ENCODE measurements at regions not wholly inside any gene's neighbourhood (a gene's known extent, or its start where the extent isn't known, plus 50 kb on each side); places are given as distances from the start of the nearest gene placed in this dataset.

- H4K5ac ChIP-seq (ENCODE audit: insufficient read length, low read depth, low read length), result no peak overlapping the region
- no peaks in the 10 kb centered on the region for H3K79me2 ChIP-seq (ENCODE audit: control insufficient read depth in 1 of 2, insufficient read depth in 2 of 2, low read length in 2 of 2)
- no peak overlapping the region for H2BK120ac ChIP-seq (replicated peaks; ENCODE audit: low read depth, low read length)
- no peak overlapping the region for H3K4me2 ChIP-seq (ENCODE audit: insufficient read depth in 1 of 2, low read depth in 2 of 2, low read length in 2 of 2)
- no peak overlapping the region for H3K4ac ChIP-seq (replicated peaks; ENCODE audit: insufficient read length, low read depth, low read length)
- DNase-seq (ENCODE audit: low read depth in 1 of 2, low spot score in 2 of 2) (peak in 1 of 2 experiments; percentile 61), FAIRE-seq (no peak)
- peaks cover 0 to 6% of the 10 kb centered on the region in 2 experiments; a peak in 2 of 4 replicates for H3K9me3 ChIP-seq (ENCODE audit: insufficient read depth in 2 of 2, low read depth in 1 of 2, low read length in 1 of 2)
- TF ChIP-seq SP1 (IDR thresholded peaks at IDR 0.05; ENCODE audit: low read depth, low read length), result peak; percentile 47; the same call in 1 of the 2 replicates
- TF ChIP-seq RBBP5 (IDR thresholded peaks at IDR 0.05; ENCODE audit: borderline replicate concordance, low read depth, low read length), result peak; percentile 57; the same call in 1 of the 2 replicates
- no peak for TF ChIP-seq KDM1A (IDR thresholded peaks at IDR 0.05; ENCODE audit: borderline replicate concordance, low read length)
- no peak for TF ChIP-seq TAF1 (IDR thresholded peaks at IDR 0.05; ENCODE audit: low read depth, low read length)
- no peak for TF ChIP-seq ZNF274 (IDR thresholded peaks at IDR 0.05; ENCODE audit: borderline replicate concordance, extremely low read depth, low read length)
- TF ChIP-seq ASH2L (IDR thresholded peaks at IDR 0.05; ENCODE audit: low read length), result peak; percentile 51
- 0 out of 2 replicates have a peak, but pooled peaks have one; percentile 49 for TF ChIP-seq RXRA (IDR thresholded peaks at IDR 0.05; ENCODE audit: insufficient read depth, low read depth, low read length)
- peak; percentile 65; the same call in 1 of the 2 replicates for TF ChIP-seq YY1 (IDR thresholded peaks at IDR 0.05; ENCODE audit: low read depth, low read length)
- no peak overlapping the region for H3K23ac ChIP-seq (ENCODE audit: insufficient read length)
- H2BK20ac ChIP-seq (ENCODE audit: low read length), result no peak overlapping the region
- no peak overlapping the region for H3K56ac ChIP-seq (replicated peaks; ENCODE audit: insufficient read length, low read depth, low read length)
- no peak overlapping the region for H2BK15ac ChIP-seq (ENCODE audit: low read length)
- WGBS, 2 experiments (ENCODE audit: extremely low coverage in 1 of 2, insufficient coverage in 1 of 2, insufficient read length in 1 of 2, insufficient replicate concordance in 2 of 2, low coverage in 1 of 2, low lambda C conversion rate in 2 of 2, missing lambda C conversion rate in 1 of 2), result 74% methylated on average over 11 of the region's 11 CpGs; no CpG with 5 or more reads in 1 of the 2 experiments
- no peak overlapping the region for H2BK5ac ChIP-seq (ENCODE audit: low read depth, low read length)
- no peak overlapping the region for H3K14ac ChIP-seq (ENCODE audit: insufficient read length)
- H3K18ac ChIP-seq (ENCODE audit: extremely low read depth, low read length), result no peak overlapping the region
- CTCF ChIA-PET (ENCODE audit: partially characterized antibody), result no interaction called here
- 0 out of 2 replicates have a peak overlapping the region, but pooled peaks have one; percentile 57 for H4K8ac ChIP-seq (ENCODE audit: extremely low read depth, insufficient read depth, low read length)
- no peaks in the 10 kb centered on the region for H4K20me1 ChIP-seq (replicated peaks in 1 of 2; ENCODE audit: control insufficient read depth in 1 of 2, insufficient read depth in 2 of 2, low read length in 2 of 2)
- no peak overlapping the region for H3K4me3 ChIP-seq (ENCODE audit: extremely low read depth in 1 of 4, insufficient read depth in 2 of 4, low read depth in 3 of 4, low read length in 4 of 4)
- POLR2A ChIA-PET (ENCODE audit: partially characterized antibody), result no interaction called here
- H3K79me1 ChIP-seq (ENCODE audit: low read depth, low read length), result no peaks in the 10 kb centered on the region
- H4K91ac ChIP-seq (replicated peaks; ENCODE audit: insufficient read length, low read length), result no peak overlapping the region
- H3K27me3 ChIP-seq (replicated peaks in 1 of 4; ENCODE audit: control insufficient read depth in 3 of 4, extremely low read depth in 1 of 4, insufficient read depth in 3 of 4, low read length in 3 of 4), result no peaks in the 10 kb centered on the region
- no peaks in the 10 kb centered on the region for H3K23me2 ChIP-seq (ENCODE audit: low read depth, low read length)
- H2AK5ac ChIP-seq (ENCODE audit: low read depth, low read length), result no peak overlapping the region
- no peak overlapping the region for H2BK12ac ChIP-seq (ENCODE audit: low read depth, low read length)
- H2AFZ ChIP-seq (ENCODE audit: low read length), result peak overlapping the region; percentile 93
- H3K9ac ChIP-seq (replicated peaks in 1 of 4; ENCODE audit: extremely low read depth in 1 of 4, low read depth in 3 of 4, low read length in 3 of 4), result no peak overlapping the region
- H3K36me3 ChIP-seq (ENCODE audit: control insufficient read depth in 2 of 4, insufficient read depth in 4 of 4, low read length in 3 of 4), result no peaks in the 10 kb centered on the region
- H3K4me1 ChIP-seq (replicated peaks in 1 of 4; ENCODE audit: control insufficient read depth in 3 of 4, insufficient read depth in 4 of 4, low read length in 3 of 4), result peaks cover 1 to 8% (median 5%) of the 10 kb centered on the region in 4 experiments; a peak in 5 of 7 replicates
- H3K27ac ChIP-seq (ENCODE audit: low read depth, low read length), result no peak overlapping the region
Observed at GRCh38 chr13:60258349-60258748, 94.6 kb upstream of the DIAPH3 start.
